Keratinocyte (primary cell): ENCODE measurements at regions not wholly inside any gene's neighbourhood (a gene's known extent, or its start where the extent isn't known, plus 50 kb on each side); places are given as distances from the start of the nearest gene placed in this dataset.

Experiments
- CTCF ChIP-seq, 3 experiments: IDR thresholded peaks in 1 of 3; conservative IDR thresholded peaks in 1 of 3; optimal IDR thresholded peaks in 1 of 3; 2 replicates in 2 of 3; 3 replicates in 1 of 3; pipeline versions ENCODE3 to v1.5.1; 2011; ENCODE audit warnings: low read length in 3 of 3, mild to moderate bottlenecking in 3 of 3, moderate library complexity in 2 of 3, control low read depth in 1 of 3, inconsistent platforms in 1 of 3; ENCODE audit not compliant: insufficient read depth in 2 of 3; ENCODE audit errors: extremely low read depth in 1 of 3
- EZH2 ChIP-seq: IDR thresholded peaks from one replicate; pipeline ENCODE4 v1.6.1; 2012; ENCODE audit warnings: inconsistent platforms, mild to moderate bottlenecking, low read length, moderate library complexity

- TF ChIP-seq CTCF (optimal IDR thresholded peaks at IDR 0.05 in 1 of 3, IDR thresholded peaks at IDR 0.05 in 1 of 3, conservative IDR thresholded peaks at IDR 0.05 in 1 of 3; ENCODE audit: extremely low read depth in 1 of 3, insufficient read depth in 2 of 3, low read length in 3 of 3) (no peak), EZH2 (no peak)
Observed at GRCh38 chr12:128190052-128190451, 76.9 kb upstream of the TMEM132C start.
